Keratinocyte (primary cell): ENCODE measurements at regions not wholly inside any gene's neighbourhood (a gene's known extent, or its start where the extent isn't known, plus 50 kb on each side); places are given as distances from the start of the nearest gene placed in this dataset.

ENCODE experiments used
- DNase-seq: peaks from one replicate; pipeline ENCODE4 v3.0.0-alpha.2; 2011; ENCODE audit warnings: low read depth, missing footprints, low spot score
- FAIRE-seq: peaks from 2 replicates; lab custom pipeline; 2011; peaks lifted over from hg19 to GRCh38; lab: Jason Lieb, UNC
- H2AFZ ChIP-seq: 2 replicates; pipeline ENCODE4 v1.6.0; 2012; ENCODE audit warnings: low read length, control low read depth, inconsistent platforms; ENCODE audit not compliant: control insufficient read depth
- H3K27ac ChIP-seq: 2 replicates; pipeline ENCODE4 v1.5.1; 2011; ENCODE audit warnings: low read length; ENCODE audit not compliant: control insufficient read depth, insufficient read depth
- H3K27me3 ChIP-seq: 3 replicates; pipeline ENCODE4 v1.6.0; 2011; ENCODE audit warnings: low read length; ENCODE audit not compliant: control insufficient read depth, insufficient read depth; ENCODE audit errors: extremely low read depth
- H3K36me3 ChIP-seq, 2 experiments: 2 replicates in 1 of 2; 3 replicates in 1 of 2; pipeline ENCODE4 v1.5.1; 2011; ENCODE audit warnings: low read length in 2 of 2, mild to moderate bottlenecking in 1 of 2; ENCODE audit not compliant: control insufficient read depth in 2 of 2, insufficient read depth in 2 of 2; ENCODE audit errors: extremely low read depth in 1 of 2
- H3K4me1 ChIP-seq: 3 replicates; pipeline ENCODE4 v1.5.1; 2011; ENCODE audit warnings: low read length; ENCODE audit not compliant: control insufficient read depth, insufficient read depth; ENCODE audit errors: extremely low read depth
- H3K4me2 ChIP-seq: 3 replicates; pipeline ENCODE4 v1.6.0; 2011; ENCODE audit warnings: low read depth, low read length; ENCODE audit not compliant: control insufficient read depth, insufficient read depth; ENCODE audit errors: extremely low read depth
- H3K4me3 ChIP-seq, 3 experiments: fragments of 200-600 bp in 1 of 3; sonication (generic) in 1 of 3; 2 replicates in 2 of 3; 3 replicates in 1 of 3; pipeline ENCODE4 v1.5.1; 2011 to 2016; ENCODE audit warnings: low read length in 3 of 3, mild to moderate bottlenecking in 3 of 3, control low read depth in 2 of 3, inconsistent platforms in 1 of 3, low read depth in 1 of 3, mixed read lengths in 1 of 3, mixed run types in 1 of 3, moderate library complexity in 1 of 3; ENCODE audit not compliant: control insufficient read depth in 2 of 3, insufficient read depth in 2 of 3; ENCODE audit errors: extremely low read depth in 1 of 3
- H3K79me2 ChIP-seq: 2 replicates; pipeline ENCODE4 v1.6.0; 2012; ENCODE audit warnings: low read length; ENCODE audit not compliant: control insufficient read depth, insufficient read depth
- H3K9ac ChIP-seq: 3 replicates; pipeline ENCODE4 v1.6.0; 2011; ENCODE audit warnings: low read length; ENCODE audit not compliant: control insufficient read depth, insufficient read depth; ENCODE audit errors: extremely low read depth
- H3K9me1 ChIP-seq: 3 replicates; pipeline ENCODE4 v1.6.0; 2011; ENCODE audit warnings: low read length; ENCODE audit not compliant: control insufficient read depth, insufficient read depth; ENCODE audit errors: extremely low read depth
- H3K9me3 ChIP-seq: 2 replicates; pipeline ENCODE4 v1.5.1; 2012; ENCODE audit warnings: low read depth, low read length; ENCODE audit not compliant: control insufficient read depth
- H4K20me1 ChIP-seq: 3 replicates; pipeline ENCODE4 v1.6.0; 2011; ENCODE audit warnings: low read length; ENCODE audit not compliant: control insufficient read depth, insufficient read depth; ENCODE audit errors: extremely low read depth
- EZH2 ChIP-seq: IDR thresholded peaks from one replicate; pipeline ENCODE4 v1.6.1; 2012; ENCODE audit warnings: inconsistent platforms, mild to moderate bottlenecking, low read length, moderate library complexity
- dilution Hi-C: fragments of 300-500 bp; cut with MboI; formaldehyde crosslinking; loops from one replicate; pipeline ENCODE4 v1.7.0; 2020; ENCODE audit warnings: low sequenced_read_pairs; ENCODE audit not compliant: extremely low pct_ligation_motif_present
- TF ChIP-seq, protein P1 (sequence below), 3 experiments: IDR thresholded peaks in 1 of 3; conservative IDR thresholded peaks in 1 of 3; optimal IDR thresholded peaks in 1 of 3; 2 replicates in 2 of 3; 3 replicates in 1 of 3; pipeline versions ENCODE3 to v1.5.1; 2011; ENCODE audit warnings: low read length in 3 of 3, mild to moderate bottlenecking in 3 of 3, moderate library complexity in 2 of 3, control low read depth in 1 of 3, inconsistent platforms in 1 of 3; ENCODE audit not compliant: insufficient read depth in 2 of 3; ENCODE audit errors: extremely low read depth in 1 of 3

- DNase-seq (no peak), FAIRE-seq (no peak)
- no peak overlapping the region for H3K27ac ChIP-seq
- H3K27me3 ChIP-seq: peaks cover 3% of the 10 kb centered on the region
- dilution Hi-C loops: no loop called here
- no peaks in the 10 kb centered on the region for H3K4me1 ChIP-seq
- H3K9ac ChIP-seq: no peak overlapping the region
- TF ChIP-seq, protein P1, sequence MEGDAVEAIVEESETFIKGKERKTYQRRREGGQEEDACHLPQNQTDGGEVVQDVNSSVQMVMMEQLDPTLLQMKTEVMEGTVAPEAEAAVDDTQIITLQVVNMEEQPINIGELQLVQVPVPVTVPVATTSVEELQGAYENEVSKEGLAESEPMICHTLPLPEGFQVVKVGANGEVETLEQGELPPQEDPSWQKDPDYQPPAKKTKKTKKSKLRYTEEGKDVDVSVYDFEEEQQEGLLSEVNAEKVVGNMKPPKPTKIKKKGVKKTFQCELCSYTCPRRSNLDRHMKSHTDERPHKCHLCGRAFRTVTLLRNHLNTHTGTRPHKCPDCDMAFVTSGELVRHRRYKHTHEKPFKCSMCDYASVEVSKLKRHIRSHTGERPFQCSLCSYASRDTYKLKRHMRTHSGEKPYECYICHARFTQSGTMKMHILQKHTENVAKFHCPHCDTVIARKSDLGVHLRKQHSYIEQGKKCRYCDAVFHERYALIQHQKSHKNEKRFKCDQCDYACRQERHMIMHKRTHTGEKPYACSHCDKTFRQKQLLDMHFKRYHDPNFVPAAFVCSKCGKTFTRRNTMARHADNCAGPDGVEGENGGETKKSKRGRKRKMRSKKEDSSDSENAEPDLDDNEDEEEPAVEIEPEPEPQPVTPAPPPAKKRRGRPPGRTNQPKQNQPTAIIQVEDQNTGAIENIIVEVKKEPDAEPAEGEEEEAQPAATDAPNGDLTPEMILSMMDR (optimal IDR thresholded peaks at IDR 0.05 in 1 of 3, IDR thresholded peaks at IDR 0.05 in 1 of 3, conservative IDR thresholded peaks at IDR 0.05 in 1 of 3; ENCODE audit: extremely low read depth in 1 of 3, insufficient read depth in 2 of 3, low read length in 3 of 3): no peak
- TF ChIP-seq EZH2: no peak
- no peak overlapping the region for H3K4me2 ChIP-seq
- H3K9me3 ChIP-seq: no peaks in the 10 kb centered on the region
- no peaks in the 10 kb centered on the region for H3K9me1 ChIP-seq
- H3K36me3 ChIP-seq: no peaks in the 10 kb centered on the region
- no peaks in the 10 kb centered on the region for H4K20me1 ChIP-seq
- H3K79me2 ChIP-seq: no peaks in the 10 kb centered on the region
- H3K4me3 ChIP-seq: no peak overlapping the region
- H2AFZ ChIP-seq: no peak overlapping the region
These were observed 132.9 kb downstream of the SREK1 start for GRCh38 chr5:66276986-66277385.

GRCh38 chr5:66277981-66278380 is 133.9 kb downstream of the SREK1 start:
- no peak overlapping the region for H3K27ac ChIP-seq
- dilution Hi-C loops: no loop called here
- no peak for FAIRE-seq

More at GRCh38 chr5:66277981-66278380, 133.9 kb downstream of the SREK1 start:
- H3K9me3 ChIP-seq: no peaks in the 10 kb centered on the region
- TF ChIP-seq, protein P1 (optimal IDR thresholded peaks at IDR 0.05 in 1 of 3, IDR thresholded peaks at IDR 0.05 in 1 of 3, conservative IDR thresholded peaks at IDR 0.05 in 1 of 3; ENCODE audit: extremely low read depth in 1 of 3, insufficient read depth in 2 of 3, low read length in 3 of 3): no peak
- no peak for TF ChIP-seq EZH2
- no peak for DNase-seq
- H3K4me1 ChIP-seq: no peaks in the 10 kb centered on the region
- H2AFZ ChIP-seq: no peak overlapping the region
- H3K9ac ChIP-seq: no peak overlapping the region
- no peaks in the 10 kb centered on the region for H3K79me2 ChIP-seq
- H3K4me3 ChIP-seq: no peak overlapping the region
- H3K4me2 ChIP-seq: no peak overlapping the region
- peaks cover 3% of the 10 kb centered on the region for H3K27me3 ChIP-seq
- no peaks in the 10 kb centered on the region for H3K9me1 ChIP-seq
- no peaks in the 10 kb centered on the region for H3K36me3 ChIP-seq
- H4K20me1 ChIP-seq: no peaks in the 10 kb centered on the region
